ENCODE measurements at regions not wholly inside any gene's neighbourhood (a gene's known extent, or its start where the extent isn't known, plus 50 kb on each side); places are given as distances from the start of the nearest gene placed in this dataset.
"Not testable (repeated sequence)": the region's sequence is repeated elsewhere in the genome, so short reads cannot be mapped to it uniquely, and the experiment has no call there.

- H3K27ac Mint-ChIP-seq, result peak overlapping the region; percentile 76
- H3K4me1 Mint-ChIP-seq, result peaks cover 2% of the 10 kb centered on the region
- DNase-seq, result peak; percentile 81
- no peak overlapping the region for H3K4me3 Mint-ChIP-seq
- peaks cover 5% of the 10 kb centered on the region for H3K36me3 Mint-ChIP-seq
- H3K27me3 Mint-ChIP-seq, result no peaks in the 10 kb centered on the region
- CTCF ChIA-PET, result interaction anchor here (0.6 to 2.5 kb wide), 3 partner anchors 28 to 757 kb away, joined by 3 to 23 read pairs (median 4); no protein-coding TSS in a partner anchor
- H3K9me3 Mint-ChIP-seq, result no peaks in the 10 kb centered on the region
These were observed 150.5 kb upstream of the VKORC1L1 start for GRCh38 chr7:65722361-65722792.

GRCh38 chr7:65727182-65727581, 145.7 kb upstream of the VKORC1L1 start:
- H3K27ac Mint-ChIP-seq, CTCF ChIA-PET, H3K4me3 Mint-ChIP-seq, H3K9me3 Mint-ChIP-seq, DNase-seq, H3K36me3 Mint-ChIP-seq, H3K27me3 Mint-ChIP-seq: not testable (repeated sequence)
- H3K4me1 Mint-ChIP-seq, result peaks cover 11% of the 10 kb centered on the region

GRCh38 chr7:65731129-65731528, 141.7 kb upstream of the VKORC1L1 start:
- H3K36me3 Mint-ChIP-seq, result peaks cover 8% of the 10 kb centered on the region
- no peaks in the 10 kb centered on the region for H3K27me3 Mint-ChIP-seq
- H3K4me3 Mint-ChIP-seq, result peak overlapping the region; percentile 9
- H3K27ac Mint-ChIP-seq, result peak overlapping the region; percentile 6
- CTCF ChIA-PET, result interaction anchor here (2.8 kb wide), 1 partner anchor 110 kb away, joined by 15 read pairs; no protein-coding TSS in a partner anchor
- no peaks in the 10 kb centered on the region for H3K9me3 Mint-ChIP-seq
- no peak for DNase-seq
- H3K4me1 Mint-ChIP-seq, result peaks cover 16% of the 10 kb centered on the region

- DNase-seq, result peak; percentile 58
- Mint-ChIP-seq H3K27ac (no peak overlapping the region), H3K4me1 (peaks cover 16% of the 10 kb centered on the region), H3K4me3 (peak overlapping the region; percentile 9), H3K36me3 (peaks cover 8% of the 10 kb centered on the region), H3K9me3 (no peaks in the 10 kb centered on the region), H3K27me3 (no peaks in the 10 kb centered on the region)
- CTCF ChIA-PET, result interaction anchor here (2.8 kb wide), 1 partner anchor 109 kb away, joined by 15 read pairs; no protein-coding TSS in a partner anchor
These were observed 141.3 kb upstream of the VKORC1L1 start for GRCh38 chr7:65731562-65732035.

GRCh38 chr7:65744406-65744805, 128.5 kb upstream of the VKORC1L1 start:
- Mint-ChIP-seq H3K27me3 (no peaks in the 10 kb centered on the region), H3K4me3 (no peak overlapping the region), H3K9me3 (no peaks in the 10 kb centered on the region), H3K27ac (no peak overlapping the region), H3K36me3 (peaks cover 18% of the 10 kb centered on the region), H3K4me1 (peaks cover 3% of the 10 kb centered on the region)
- CTCF ChIA-PET, result no interaction called here
- DNase-seq, result no peak

GRCh38 chr7:65746398-65746669, 126.5 kb upstream of the VKORC1L1 start:
- Mint-ChIP-seq H3K27ac (no peak overlapping the region), H3K27me3 (no peaks in the 10 kb centered on the region), H3K36me3 (peaks cover 4% of the 10 kb centered on the region), H3K9me3 (no peaks in the 10 kb centered on the region), H3K4me3 (no peak overlapping the region), H3K4me1 (peaks cover 13% of the 10 kb centered on the region)
- DNase-seq, result no peak
- CTCF ChIA-PET, result no interaction called here

- Mint-ChIP-seq H3K4me3 (peak overlapping the region; percentile 10), H3K9me3 (no peaks in the 10 kb centered on the region), H3K4me1 (peaks cover 33% of the 10 kb centered on the region), H3K36me3 (peaks cover 16% of the 10 kb centered on the region), H3K27me3 (no peaks in the 10 kb centered on the region), H3K27ac (no peak overlapping the region)
- CTCF ChIA-PET, result no interaction called here
- DNase-seq, result no peak
These were observed 123.8 kb upstream of the VKORC1L1 start for GRCh38 chr7:65749039-65749438.

GRCh38 chr7:65749518-65749917, 123.4 kb upstream of the VKORC1L1 start:
- Mint-ChIP-seq H3K4me3 (no peak overlapping the region), H3K36me3 (peaks cover 14% of the 10 kb centered on the region), H3K27ac (no peak overlapping the region), H3K4me1 (peaks cover 36% of the 10 kb centered on the region), H3K9me3 (no peaks in the 10 kb centered on the region), H3K27me3 (no peaks in the 10 kb centered on the region)
- no peak for DNase-seq
- CTCF ChIA-PET, result interaction anchor here (1.3 kb wide), 1 partner anchor 27 kb away, joined by 4 read pairs; no protein-coding TSS in a partner anchor

GRCh38 chr7:65750511-65751344, 122.1 kb upstream of the VKORC1L1 start:
- Mint-ChIP-seq H3K4me1 (peaks cover 38% of the 10 kb centered on the region), H3K27ac (peak overlapping the region; percentile 97), H3K36me3 (peaks cover 14% of the 10 kb centered on the region), H3K9me3 (no peaks in the 10 kb centered on the region), H3K4me3 (peak overlapping the region; percentile 91), H3K27me3 (no peaks in the 10 kb centered on the region)
- peak; percentile 93 for DNase-seq
- CTCF ChIA-PET, result interaction anchor here (1.3 kb wide), 1 partner anchor 28 kb away, joined by 4 read pairs; no protein-coding TSS in a partner anchor

- Mint-ChIP-seq H3K36me3 (peaks cover 32% of the 10 kb centered on the region), H3K4me1 (peaks cover 44% of the 10 kb centered on the region)
- H3K9me3 Mint-ChIP-seq, CTCF ChIA-PET, DNase-seq, H3K27ac Mint-ChIP-seq, H3K4me3 Mint-ChIP-seq, H3K27me3 Mint-ChIP-seq: not testable (repeated sequence)
These were observed 118.8 kb upstream of the VKORC1L1 start for GRCh38 chr7:65754070-65754469.

GRCh38 chr7:65758991-65759390, 113.9 kb upstream of the VKORC1L1 start:
- Mint-ChIP-seq H3K4me1 (peaks cover 17% of the 10 kb centered on the region), H3K36me3 (peaks cover 38% of the 10 kb centered on the region), H3K27ac (peak overlapping the region; percentile 30)
- H3K4me3 Mint-ChIP-seq, CTCF ChIA-PET, DNase-seq, H3K27me3 Mint-ChIP-seq, H3K9me3 Mint-ChIP-seq: not testable (repeated sequence)

GRCh38 chr7:65762712-65763111, 110.2 kb upstream of the VKORC1L1 start:
- H3K4me1 Mint-ChIP-seq, result peaks cover 13% of the 10 kb centered on the region
- DNase-seq, H3K27ac Mint-ChIP-seq, H3K4me3 Mint-ChIP-seq, H3K9me3 Mint-ChIP-seq, CTCF ChIA-PET, H3K27me3 Mint-ChIP-seq: not testable (repeated sequence)
- H3K36me3 Mint-ChIP-seq, result peaks cover 30% of the 10 kb centered on the region

- Mint-ChIP-seq H3K4me1 (peaks cover 15% of the 10 kb centered on the region), H3K36me3 (peaks cover 28% of the 10 kb centered on the region)
- DNase-seq, H3K4me3 Mint-ChIP-seq, H3K27me3 Mint-ChIP-seq, H3K9me3 Mint-ChIP-seq, H3K27ac Mint-ChIP-seq, CTCF ChIA-PET: not testable (repeated sequence)
These were observed 109.8 kb upstream of the VKORC1L1 start for GRCh38 chr7:65763114-65763513.

GRCh38 chr7:65770473-65771225, 102.2 kb upstream of the VKORC1L1 start:
- H3K9me3 Mint-ChIP-seq, H3K36me3 Mint-ChIP-seq, H3K27me3 Mint-ChIP-seq: not testable (repeated sequence)
- Mint-ChIP-seq H3K4me1 (peaks cover 15% of the 10 kb centered on the region), H3K4me3 (peak overlapping the region; percentile 86), H3K27ac (peak overlapping the region; percentile 91)
- DNase-seq, result peak; percentile 97
- CTCF ChIA-PET, result interaction anchor here (0.6 kb wide), 1 partner anchor 29 kb away, joined by 3 read pairs; no protein-coding TSS in a partner anchor

Measured in activated naive CD4-positive, alpha-beta T cell treated with anti-CD3 and anti-CD28 coated beads, Interleukin-2, amount 10 ng/mL, durations not matched to agents 7 days and 5 days (primary cell).